Liver (tissue), 8 donors: ENCODE measurements at regions not wholly inside any gene's neighbourhood (a gene's known extent, or its start where the extent isn't known, plus 50 kb on each side); places are given as distances from the start of the nearest gene placed in this dataset.

Experiments used
- DNase-seq: peaks from one replicate; pipeline ENCODE4 v3.0.0-alpha.2; 2017; ENCODE audit warnings: low spot score
- H3K27ac ChIP-seq, 2 donors: one replicate each; pipeline ENCODE4 v1.7.0; 2013; ENCODE audit warnings: inconsistent platforms in 2 of 2, low read length in 2 of 2, control low read depth in 1 of 2, low read depth in 1 of 2, mild to moderate bottlenecking in 1 of 2
- H3K27me3 ChIP-seq, 4 donors: one replicate each; pipeline versions ENCODE4 v1.6.1 to v1.7.0; 2013; ENCODE audit warnings: low read length in 3 of 4, inconsistent platforms in 1 of 4, mild to moderate bottlenecking in 1 of 4, moderate library complexity in 1 of 4; ENCODE audit not compliant: control insufficient read depth in 4 of 4, insufficient read depth in 4 of 4
- H3K36me3 ChIP-seq, 4 donors: one replicate each; pipeline versions ENCODE4 v1.6.1 to v1.7.0; 2013; ENCODE audit warnings: low read length in 3 of 4, mild to moderate bottlenecking in 3 of 4, low read depth in 1 of 4, moderate library complexity in 1 of 4; ENCODE audit not compliant: control insufficient read depth in 4 of 4, insufficient read depth in 3 of 4
- H3K4me1 ChIP-seq, 4 donors: one replicate each; pipeline versions ENCODE4 v1.6.1 to v1.7.0; 2013; ENCODE audit warnings: low read length in 3 of 4, mild to moderate bottlenecking in 3 of 4, moderate library complexity in 1 of 4; ENCODE audit not compliant: control insufficient read depth in 4 of 4, insufficient read depth in 4 of 4
- H3K4me3 ChIP-seq, 3 donors: one replicate each; pipeline versions ENCODE4 v1.6.1 to v1.7.0; 2013; ENCODE audit warnings: low read length in 3 of 3, control low read depth in 1 of 3, low read depth in 1 of 3, mild to moderate bottlenecking in 1 of 3
- H3K9ac ChIP-seq, 2 donors: one replicate each; pipeline ENCODE4 v1.7.0; 2013; ENCODE audit warnings: low read length in 2 of 2, mild to moderate bottlenecking in 2 of 2, moderate library complexity in 2 of 2, control low read depth in 1 of 2, low read depth in 1 of 2
- H3K9me3 ChIP-seq, 4 donors: one replicate each; pipeline versions ENCODE4 v1.6.1 to v1.7.0; 2013; ENCODE audit warnings: low read length in 3 of 4; ENCODE audit not compliant: control insufficient read depth in 4 of 4
- EGR1 ChIP-seq, 2 donors: IDR thresholded peaks; 2 replicates each; pipeline ENCODE4 v1.6.1; 2016 to 2018; ENCODE audit warnings: antibody characterized with exemption in 2 of 2, low read depth in 2 of 2
- FOXA1 ChIP-seq: IDR thresholded peaks from 2 replicates; pipeline ENCODE4 v1.6.1; 2016; ENCODE audit warnings: antibody characterized with exemption
- FOXA2 ChIP-seq: IDR thresholded peaks from 2 replicates; pipeline ENCODE4 v1.6.1; 2016; ENCODE audit warnings: antibody characterized with exemption
- GABPA ChIP-seq, 2 donors: IDR thresholded peaks in 1 of 2; conservative IDR thresholded peaks in 1 of 2; 2 replicates each; pipeline ENCODE4 v1.6.1; 2016; ENCODE audit warnings: antibody characterized with exemption in 2 of 2, mild to moderate bottlenecking in 1 of 2, moderate library complexity in 1 of 2
- HNF4A ChIP-seq, 2 donors: conservative IDR thresholded peaks; 2 replicates each; pipeline ENCODE4 v1.6.1; 2016; ENCODE audit warnings: antibody characterized with exemption in 2 of 2, mild to moderate bottlenecking in 2 of 2
- HNF4G ChIP-seq: IDR thresholded peaks from 2 replicates; pipeline ENCODE4 v1.6.1; 2016; ENCODE audit warnings: antibody characterized with exemption
- JUND ChIP-seq, 2 donors: IDR thresholded peaks; 2 replicates each; pipeline ENCODE4 v1.6.1; 2016; ENCODE audit warnings: antibody characterized with exemption in 2 of 2
- NR2F2 ChIP-seq: IDR thresholded peaks from 2 replicates; pipeline ENCODE4 v1.6.1; 2016; ENCODE audit warnings: antibody characterized with exemption
- RAD21 ChIP-seq, 2 donors: IDR thresholded peaks; 2 replicates each; pipeline ENCODE4 v1.6.1; 2016; ENCODE audit warnings: antibody characterized with exemption in 2 of 2, mild to moderate bottlenecking in 2 of 2
- RXRA ChIP-seq, 2 donors: IDR thresholded peaks; 2 replicates each; pipeline ENCODE4 v1.6.1; 2017 to 2018; ENCODE audit warnings: antibody characterized with exemption in 2 of 2, mild to moderate bottlenecking in 1 of 2
- SP1 ChIP-seq: IDR thresholded peaks from 2 replicates; pipeline ENCODE4 v1.6.1; 2018; ENCODE audit warnings: antibody characterized with exemption, mild to moderate bottlenecking
- TAF1 ChIP-seq: conservative IDR thresholded peaks from 2 replicates; pipeline ENCODE4 v1.6.1; 2016; ENCODE audit warnings: antibody characterized with exemption, mild to moderate bottlenecking
- YY1 ChIP-seq: IDR thresholded peaks from 2 replicates; pipeline ENCODE4 v1.6.1; 2016; ENCODE audit warnings: antibody characterized with exemption, mild to moderate bottlenecking
- WGBS: extraction: QIAGEN DNeasy Blood & Tissue Kit; methylation state at CpG from one replicate; pipeline ENCODE4 v1.1.7; 2013; 5-methylcytosine and 5-hydroxymethylcytosine counted together
- TF ChIP-seq, protein P1 (sequence below): IDR thresholded peaks from 2 replicates; pipeline ENCODE4 v1.6.1; 2016; ENCODE audit warnings: antibody characterized with exemption
- TF ChIP-seq, protein P2 (sequence below): IDR thresholded peaks from 2 replicates; pipeline ENCODE4 v1.6.1; 2016; ENCODE audit warnings: antibody characterized with exemption
- TF ChIP-seq, protein P3 (sequence below): fragments of 150-350 bp; IDR thresholded peaks from 2 replicates; pipeline ENCODE4 v1.5.1; 2017; ENCODE audit warnings: improper control_type of control experiment, low read depth, low read length; ENCODE audit not compliant: missing input control
- TF ChIP-seq, protein P4 (sequence below): IDR thresholded peaks from 2 replicates; pipeline ENCODE4 v1.6.1; 2016; ENCODE audit warnings: antibody characterized with exemption, mild to moderate bottlenecking
- TF ChIP-seq, protein P5 (sequence below): IDR thresholded peaks from 2 replicates; pipeline ENCODE4 v1.6.1; 2016; ENCODE audit warnings: antibody characterized with exemption
- donor health status: healthy.
- donor health status: healthy.
- donor health status: healthy.
- donor health status: healthy.
- donor health status: healthy.

DNA sequence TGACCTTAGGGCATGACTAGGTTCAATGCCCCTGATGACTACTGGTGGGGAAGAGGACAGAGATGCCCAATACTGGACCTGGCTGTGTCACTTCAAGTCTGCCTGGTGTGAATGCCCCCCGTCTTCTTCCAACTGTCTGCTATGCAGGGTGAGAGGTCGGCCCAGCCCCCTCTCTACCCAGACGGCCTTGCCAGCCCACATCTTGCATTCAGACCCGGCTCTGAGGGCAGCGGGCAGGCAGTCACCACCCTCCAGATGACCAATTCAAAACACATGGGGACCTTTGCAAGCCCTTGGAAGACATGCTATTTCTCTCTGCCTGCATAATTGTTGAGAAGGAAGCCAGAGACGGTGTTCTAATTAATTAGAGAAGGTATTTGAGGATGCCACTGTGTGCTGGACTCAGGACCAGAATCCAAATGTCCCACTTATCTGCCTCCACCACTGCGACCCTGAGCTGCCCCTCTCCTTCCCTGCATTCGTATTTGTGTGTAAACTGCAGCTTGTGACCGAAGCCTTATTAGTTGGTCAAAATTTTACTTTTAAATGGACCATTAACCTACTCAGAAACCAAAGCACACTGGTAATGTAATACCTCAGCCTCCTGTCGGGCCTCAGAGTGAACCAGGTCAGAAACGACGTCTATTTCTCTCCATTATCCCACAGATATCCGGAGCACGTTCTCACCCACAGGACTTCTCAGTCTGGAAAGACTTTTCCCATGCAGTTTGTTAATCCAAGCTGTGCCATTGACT is 407.0 kb downstream of the ZNF536 start:
- 75% methylated on average over 14 of the region's 14 CpGs for WGBS
- Histone ChIP-seq H3K27me3 (peaks cover 0 to 4% (median 2%) of the 10 kb centered on the region in 4 donors), H3K9ac (no peak overlapping the region), H3K4me3 (no peak overlapping the region), H3K9me3 (no peaks in the 10 kb centered on the region), H3K27ac (no peak overlapping the region), H3K36me3 (no peaks in the 10 kb centered on the region), H3K4me1 (no peaks in the 10 kb centered on the region)
- TF ChIP-seq GABPA (IDR thresholded peaks at IDR 0.05 in 1 of 2, conservative IDR thresholded peaks at IDR 0.05 in 1 of 2) (no peak), YY1 (no peak), RXRA (IDR thresholded peaks at IDR 0.05) (no peak)
- TF ChIP-seq, protein P1, sequence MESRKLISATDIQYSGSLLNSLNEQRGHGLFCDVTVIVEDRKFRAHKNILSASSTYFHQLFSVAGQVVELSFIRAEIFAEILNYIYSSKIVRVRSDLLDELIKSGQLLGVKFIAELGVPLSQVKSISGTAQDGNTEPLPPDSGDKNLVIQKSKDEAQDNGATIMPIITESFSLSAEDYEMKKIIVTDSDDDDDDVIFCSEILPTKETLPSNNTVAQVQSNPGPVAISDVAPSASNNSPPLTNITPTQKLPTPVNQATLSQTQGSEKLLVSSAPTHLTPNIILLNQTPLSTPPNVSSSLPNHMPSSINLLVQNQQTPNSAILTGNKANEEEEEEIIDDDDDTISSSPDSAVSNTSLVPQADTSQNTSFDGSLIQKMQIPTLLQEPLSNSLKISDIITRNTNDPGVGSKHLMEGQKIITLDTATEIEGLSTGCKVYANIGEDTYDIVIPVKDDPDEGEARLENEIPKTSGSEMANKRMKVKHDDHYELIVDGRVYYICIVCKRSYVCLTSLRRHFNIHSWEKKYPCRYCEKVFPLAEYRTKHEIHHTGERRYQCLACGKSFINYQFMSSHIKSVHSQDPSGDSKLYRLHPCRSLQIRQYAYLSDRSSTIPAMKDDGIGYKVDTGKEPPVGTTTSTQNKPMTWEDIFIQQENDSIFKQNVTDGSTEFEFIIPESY: no peak
- no peak for DNase-seq

DNA sequence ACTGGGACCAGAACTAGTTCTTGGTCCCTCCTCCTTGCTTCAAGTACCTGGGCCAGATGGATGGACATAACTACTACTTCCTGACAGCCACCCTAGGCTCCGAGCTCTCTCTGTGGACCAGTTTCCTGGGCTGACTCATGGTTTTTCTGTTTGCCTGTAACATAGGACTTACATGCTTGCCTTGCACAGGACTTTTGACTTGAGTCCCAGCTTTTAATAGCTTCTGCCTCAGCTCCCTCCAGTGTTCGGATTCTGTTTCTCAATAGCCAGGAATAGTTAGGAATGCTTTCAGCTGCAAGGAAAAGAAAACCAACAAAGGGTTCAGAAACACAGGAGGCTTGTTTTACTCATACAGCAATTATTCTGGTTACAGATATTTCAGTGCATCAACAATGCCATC is 405.9 kb downstream of the ZNF536 start:
- Histone ChIP-seq H3K4me3 (no peak overlapping the region), H3K27me3 (peaks cover 0 to 3% (median 2%) of the 10 kb centered on the region in 4 donors), H3K9me3 (peaks cover 0 to 2% (median 0%) of the 10 kb centered on the region in 4 donors), H3K4me1 (no peaks in the 10 kb centered on the region), H3K27ac (no peak overlapping the region), H3K36me3 (no peaks in the 10 kb centered on the region), H3K9ac (no peak overlapping the region)
- TF ChIP-seq, protein P1: no peak
- TF ChIP-seq FOXA2: no peak
- TF ChIP-seq, protein P2, sequence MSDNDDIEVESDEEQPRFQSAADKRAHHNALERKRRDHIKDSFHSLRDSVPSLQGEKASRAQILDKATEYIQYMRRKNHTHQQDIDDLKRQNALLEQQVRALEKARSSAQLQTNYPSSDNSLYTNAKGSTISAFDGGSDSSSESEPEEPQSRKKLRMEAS: no peak
- TF ChIP-seq, protein P3, sequence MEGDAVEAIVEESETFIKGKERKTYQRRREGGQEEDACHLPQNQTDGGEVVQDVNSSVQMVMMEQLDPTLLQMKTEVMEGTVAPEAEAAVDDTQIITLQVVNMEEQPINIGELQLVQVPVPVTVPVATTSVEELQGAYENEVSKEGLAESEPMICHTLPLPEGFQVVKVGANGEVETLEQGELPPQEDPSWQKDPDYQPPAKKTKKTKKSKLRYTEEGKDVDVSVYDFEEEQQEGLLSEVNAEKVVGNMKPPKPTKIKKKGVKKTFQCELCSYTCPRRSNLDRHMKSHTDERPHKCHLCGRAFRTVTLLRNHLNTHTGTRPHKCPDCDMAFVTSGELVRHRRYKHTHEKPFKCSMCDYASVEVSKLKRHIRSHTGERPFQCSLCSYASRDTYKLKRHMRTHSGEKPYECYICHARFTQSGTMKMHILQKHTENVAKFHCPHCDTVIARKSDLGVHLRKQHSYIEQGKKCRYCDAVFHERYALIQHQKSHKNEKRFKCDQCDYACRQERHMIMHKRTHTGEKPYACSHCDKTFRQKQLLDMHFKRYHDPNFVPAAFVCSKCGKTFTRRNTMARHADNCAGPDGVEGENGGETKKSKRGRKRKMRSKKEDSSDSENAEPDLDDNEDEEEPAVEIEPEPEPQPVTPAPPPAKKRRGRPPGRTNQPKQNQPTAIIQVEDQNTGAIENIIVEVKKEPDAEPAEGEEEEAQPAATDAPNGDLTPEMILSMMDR: no peak
- TF ChIP-seq, protein P4, sequence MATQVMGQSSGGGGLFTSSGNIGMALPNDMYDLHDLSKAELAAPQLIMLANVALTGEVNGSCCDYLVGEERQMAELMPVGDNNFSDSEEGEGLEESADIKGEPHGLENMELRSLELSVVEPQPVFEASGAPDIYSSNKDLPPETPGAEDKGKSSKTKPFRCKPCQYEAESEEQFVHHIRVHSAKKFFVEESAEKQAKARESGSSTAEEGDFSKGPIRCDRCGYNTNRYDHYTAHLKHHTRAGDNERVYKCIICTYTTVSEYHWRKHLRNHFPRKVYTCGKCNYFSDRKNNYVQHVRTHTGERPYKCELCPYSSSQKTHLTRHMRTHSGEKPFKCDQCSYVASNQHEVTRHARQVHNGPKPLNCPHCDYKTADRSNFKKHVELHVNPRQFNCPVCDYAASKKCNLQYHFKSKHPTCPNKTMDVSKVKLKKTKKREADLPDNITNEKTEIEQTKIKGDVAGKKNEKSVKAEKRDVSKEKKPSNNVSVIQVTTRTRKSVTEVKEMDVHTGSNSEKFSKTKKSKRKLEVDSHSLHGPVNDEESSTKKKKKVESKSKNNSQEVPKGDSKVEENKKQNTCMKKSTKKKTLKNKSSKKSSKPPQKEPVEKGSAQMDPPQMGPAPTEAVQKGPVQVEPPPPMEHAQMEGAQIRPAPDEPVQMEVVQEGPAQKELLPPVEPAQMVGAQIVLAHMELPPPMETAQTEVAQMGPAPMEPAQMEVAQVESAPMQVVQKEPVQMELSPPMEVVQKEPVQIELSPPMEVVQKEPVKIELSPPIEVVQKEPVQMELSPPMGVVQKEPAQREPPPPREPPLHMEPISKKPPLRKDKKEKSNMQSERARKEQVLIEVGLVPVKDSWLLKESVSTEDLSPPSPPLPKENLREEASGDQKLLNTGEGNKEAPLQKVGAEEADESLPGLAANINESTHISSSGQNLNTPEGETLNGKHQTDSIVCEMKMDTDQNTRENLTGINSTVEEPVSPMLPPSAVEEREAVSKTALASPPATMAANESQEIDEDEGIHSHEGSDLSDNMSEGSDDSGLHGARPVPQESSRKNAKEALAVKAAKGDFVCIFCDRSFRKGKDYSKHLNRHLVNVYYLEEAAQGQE: no peak
- TF ChIP-seq, protein P5, sequence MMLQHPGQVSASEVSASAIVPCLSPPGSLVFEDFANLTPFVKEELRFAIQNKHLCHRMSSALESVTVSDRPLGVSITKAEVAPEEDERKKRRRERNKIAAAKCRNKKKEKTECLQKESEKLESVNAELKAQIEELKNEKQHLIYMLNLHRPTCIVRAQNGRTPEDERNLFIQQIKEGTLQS: no peak
- no peak for TF ChIP-seq SP1
- TF ChIP-seq GABPA (IDR thresholded peaks at IDR 0.05 in 1 of 2, conservative IDR thresholded peaks at IDR 0.05 in 1 of 2): no peak
- no peak for TF ChIP-seq EGR1 (IDR thresholded peaks at IDR 0.05; ENCODE audit: low read depth in 2 of 2)
- no peak for TF ChIP-seq NR2F2
- TF ChIP-seq HNF4A (conservative IDR thresholded peaks at IDR 0.05): no peak
- no peak for TF ChIP-seq RAD21 (IDR thresholded peaks at IDR 0.05)
- TF ChIP-seq TAF1: no peak
- TF ChIP-seq HNF4G: no peak
- no peak for TF ChIP-seq FOXA1
- TF ChIP-seq RXRA (IDR thresholded peaks at IDR 0.05): no peak
- TF ChIP-seq JUND (IDR thresholded peaks at IDR 0.05): no peak
- WGBS: 65% methylated on average over 2 of the region's 2 CpGs
- DNase-seq: no peak
